Hepatocyte (in vitro differentiated cells): ENCODE measurements at regions not wholly inside any gene's neighbourhood (a gene's known extent, or its start where the extent isn't known, plus 50 kb on each side); places are given as distances from the start of the nearest gene placed in this dataset.
A peak's percentile ranks its signal among the peaks of the same experiment; 100 is the strongest.

Source experiments
- DNase-seq: peaks from one replicate; pipeline ENCODE4 v3.0.0-alpha.2; 2016; ENCODE audit warnings: low spot score
- H2AFZ ChIP-seq: fragments of 200-600 bp; sonication (generic); 2 replicates; pipeline ENCODE4 v1.6.0; 2016; ENCODE audit warnings: antibody characterized with exemption, mild to moderate bottlenecking
- H3K27ac ChIP-seq: fragments of 200-600 bp; sonication (generic); 2 replicates; pipeline ENCODE4 v1.5.1; 2016; ENCODE audit warnings: mild to moderate bottlenecking
- H3K27me3 ChIP-seq: fragments of 200-600 bp; sonication (generic); 2 replicates; pipeline ENCODE4 v1.6.1; 2016
- H3K36me3 ChIP-seq: fragments of 200-600 bp; sonication (generic); replicated peaks from 2 replicates; pipeline ENCODE4 v1.5.1; 2016; ENCODE audit warnings: low read depth; ENCODE audit not compliant: insufficient read depth
- H3K4me1 ChIP-seq: fragments of 200-600 bp; sonication (generic); 2 replicates; pipeline ENCODE4 v1.5.1; 2016; ENCODE audit warnings: mild to moderate bottlenecking, moderate library complexity; ENCODE audit not compliant: insufficient read depth
- H3K4me2 ChIP-seq: fragments of 200-600 bp; sonication (generic); 2 replicates; pipeline ENCODE4 v1.6.0; 2016
- H3K4me3 ChIP-seq: fragments of 200-600 bp; sonication (generic); 2 replicates; pipeline ENCODE4 v1.5.1; 2016; ENCODE audit warnings: mild to moderate bottlenecking
- H3K79me2 ChIP-seq: fragments of 200-600 bp; sonication (generic); 2 replicates; pipeline ENCODE4 v1.6.0; 2017; ENCODE audit warnings: mild to moderate bottlenecking
- H3K9me2 ChIP-seq: fragments of 200-600 bp; sonication (generic); replicated peaks from 2 replicates; pipeline ENCODE4 v1.6.0; 2017; ENCODE audit warnings: mild to moderate bottlenecking; ENCODE audit not compliant: insufficient read depth
- H3K9me3 ChIP-seq: fragments of 200-600 bp; sonication (generic); 2 replicates; pipeline ENCODE4 v1.5.1; 2016; ENCODE audit warnings: low read depth, mild to moderate bottlenecking
- H4K20me1 ChIP-seq: fragments of 200-600 bp; sonication (generic); 2 replicates; pipeline ENCODE4 v1.6.0; 2016; ENCODE audit warnings: mild to moderate bottlenecking; ENCODE audit not compliant: insufficient read depth, poor library complexity, severe bottlenecking
- EZH2 ChIP-seq: fragments of 200-600 bp; sonication (generic); IDR thresholded peaks from 2 replicates; pipeline ENCODE4 v1.6.1; 2016; ENCODE audit warnings: antibody characterized with exemption, mild to moderate bottlenecking, borderline replicate concordance
- EZH2phosphoT487 ChIP-seq: fragments of 200-600 bp; sonication (generic); IDR thresholded peaks from one replicate; pipeline ENCODE4 v1.6.1; 2018; ENCODE audit warnings: antibody characterized with exemption, mild to moderate bottlenecking, low read depth, moderate library complexity; ENCODE audit not compliant: unreplicated experiment, severe bottlenecking
- WGBS: methylation state at CpG from one replicate; pipeline ENCODE4 v1.1.6; 2016; ENCODE audit warnings: low lambda C conversion rate; ENCODE audit errors: missing lambda C conversion rate; 5-methylcytosine and 5-hydroxymethylcytosine counted together
- TF ChIP-seq, protein P1 (sequence below): fragments of 200-600 bp; sonication (generic); IDR thresholded peaks from 2 replicates; pipeline ENCODE4 v1.5.1; 2016; ENCODE audit warnings: antibody characterized with exemption, mild to moderate bottlenecking; ENCODE audit not compliant: poor library complexity

DNA sequence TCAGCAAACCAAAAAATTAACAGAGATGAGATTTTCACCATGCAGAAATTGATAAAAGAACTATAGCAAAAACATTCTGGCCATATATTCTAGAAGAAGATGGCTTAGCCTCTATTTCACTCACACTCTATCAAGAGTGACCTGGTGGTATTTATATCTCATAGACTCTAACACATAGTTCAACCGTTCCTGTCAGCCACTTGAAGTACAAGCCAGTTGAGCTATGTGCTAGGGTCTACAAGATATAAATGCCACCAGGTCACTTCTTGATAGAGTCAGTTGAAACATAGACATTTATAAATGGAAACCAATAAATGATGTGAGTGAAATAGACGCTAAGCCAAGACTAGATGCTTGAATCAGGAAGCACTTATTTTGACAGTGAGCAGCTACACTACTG is 836.7 kb upstream of the EPHA5 start:
- Histone ChIP-seq H3K27ac (no peak overlapping the region), H3K79me2 (no peaks in the 10 kb centered on the region), H3K27me3 (no peaks in the 10 kb centered on the region), H3K4me2 (no peak overlapping the region), H3K9me3 (no peaks in the 10 kb centered on the region), H2AFZ (no peak overlapping the region), H3K4me1 (no peaks in the 10 kb centered on the region), H4K20me1 (no peaks in the 10 kb centered on the region), H3K9me2 (no peaks in the 10 kb centered on the region), H3K4me3 (no peak overlapping the region), H3K36me3 (no peaks in the 10 kb centered on the region)
- 85% methylated on average over 2 of the region's 2 CpGs for WGBS
- DNase-seq, result no peak
- TF ChIP-seq EZH2phosphoT487 (no peak), EZH2 (no peak)
- TF ChIP-seq, protein P1, sequence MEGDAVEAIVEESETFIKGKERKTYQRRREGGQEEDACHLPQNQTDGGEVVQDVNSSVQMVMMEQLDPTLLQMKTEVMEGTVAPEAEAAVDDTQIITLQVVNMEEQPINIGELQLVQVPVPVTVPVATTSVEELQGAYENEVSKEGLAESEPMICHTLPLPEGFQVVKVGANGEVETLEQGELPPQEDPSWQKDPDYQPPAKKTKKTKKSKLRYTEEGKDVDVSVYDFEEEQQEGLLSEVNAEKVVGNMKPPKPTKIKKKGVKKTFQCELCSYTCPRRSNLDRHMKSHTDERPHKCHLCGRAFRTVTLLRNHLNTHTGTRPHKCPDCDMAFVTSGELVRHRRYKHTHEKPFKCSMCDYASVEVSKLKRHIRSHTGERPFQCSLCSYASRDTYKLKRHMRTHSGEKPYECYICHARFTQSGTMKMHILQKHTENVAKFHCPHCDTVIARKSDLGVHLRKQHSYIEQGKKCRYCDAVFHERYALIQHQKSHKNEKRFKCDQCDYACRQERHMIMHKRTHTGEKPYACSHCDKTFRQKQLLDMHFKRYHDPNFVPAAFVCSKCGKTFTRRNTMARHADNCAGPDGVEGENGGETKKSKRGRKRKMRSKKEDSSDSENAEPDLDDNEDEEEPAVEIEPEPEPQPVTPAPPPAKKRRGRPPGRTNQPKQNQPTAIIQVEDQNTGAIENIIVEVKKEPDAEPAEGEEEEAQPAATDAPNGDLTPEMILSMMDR, result no peak

- H3K79me2 ChIP-seq, result no peaks in the 10 kb centered on the region
- no peak overlapping the region for H3K27ac ChIP-seq
- no peaks in the 10 kb centered on the region for H3K27me3 ChIP-seq
- WGBS, result 88% methylated on average over 3 of the region's 3 CpGs
- no peak for DNase-seq
- H3K36me3 ChIP-seq, result no peaks in the 10 kb centered on the region
- H3K4me2 ChIP-seq, result no peak overlapping the region
- no peaks in the 10 kb centered on the region for H3K9me3 ChIP-seq
- no peaks in the 10 kb centered on the region for H3K4me1 ChIP-seq
- no peak overlapping the region for H2AFZ ChIP-seq
- H4K20me1 ChIP-seq, result no peaks in the 10 kb centered on the region
- TF ChIP-seq EZH2phosphoT487, result no peak
- TF ChIP-seq, protein P1, result no peak
- no peak for TF ChIP-seq EZH2
- no peak overlapping the region for H3K4me3 ChIP-seq
- H3K9me2 ChIP-seq, result no peaks in the 10 kb centered on the region
Observed at GRCh38 chr4:66501997-66502396, 831.7 kb upstream of the EPHA5 start.

DNA sequence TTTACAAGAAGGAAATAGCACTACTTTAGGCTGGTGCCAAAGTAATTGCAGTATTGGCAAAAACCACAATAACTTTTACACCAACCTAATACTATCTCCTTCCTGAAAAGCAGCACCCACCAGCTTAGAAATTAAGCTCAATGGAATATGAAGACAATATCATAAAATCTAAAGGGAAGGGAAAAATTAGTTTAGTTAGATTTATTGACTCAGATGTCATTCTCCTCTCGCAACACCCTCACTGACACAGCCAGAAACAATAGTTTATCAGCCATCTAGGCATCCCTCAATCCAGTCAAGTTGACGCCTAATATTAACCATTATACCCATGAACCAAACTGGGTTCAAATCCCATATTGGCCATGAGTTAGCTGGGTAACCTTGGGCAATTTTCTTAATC is 820.4 kb upstream of the EPHA5 start:
- 88% methylated on average over 2 of the region's 2 CpGs for WGBS
- no peaks in the 10 kb centered on the region for H3K36me3 ChIP-seq
- H3K9me3 ChIP-seq, result no peaks in the 10 kb centered on the region
- H3K79me2 ChIP-seq, result no peaks in the 10 kb centered on the region
- H3K4me2 ChIP-seq, result no peak overlapping the region
- no peak for DNase-seq
- no peak overlapping the region for H2AFZ ChIP-seq
- H3K4me1 ChIP-seq, result no peaks in the 10 kb centered on the region
- H3K9me2 ChIP-seq, result no peaks in the 10 kb centered on the region
- H3K27ac ChIP-seq, result no peak overlapping the region
- TF ChIP-seq EZH2, result no peak
- no peak overlapping the region for H3K4me3 ChIP-seq
- H3K27me3 ChIP-seq, result no peaks in the 10 kb centered on the region
- H4K20me1 ChIP-seq, result no peaks in the 10 kb centered on the region

GRCh38 chr4:66489783-66490452 is 819.6 kb upstream of the EPHA5 start:
- Histone ChIP-seq H3K9me2 (no peaks in the 10 kb centered on the region), H3K36me3 (no peaks in the 10 kb centered on the region), H3K27me3 (no peaks in the 10 kb centered on the region), H3K4me3 (no peak overlapping the region), H3K4me2 (no peak overlapping the region), H3K27ac (no peak overlapping the region), H3K79me2 (no peaks in the 10 kb centered on the region), H4K20me1 (no peaks in the 10 kb centered on the region), H3K9me3 (no peaks in the 10 kb centered on the region), H2AFZ (no peak overlapping the region), H3K4me1 (no peaks in the 10 kb centered on the region)
- TF ChIP-seq EZH2 (no peak), EZH2phosphoT487 (no peak)
- TF ChIP-seq, protein P1, result no peak
- peak; percentile 8 for DNase-seq
- whole genome bisulfite sequencing, result 25% methylated on average over 5 of the region's 5 CpGs
